Kidney (tissue), 13 donors: ENCODE measurements at regions not wholly inside any gene's neighbourhood (a gene's known extent, or its start where the extent isn't known, plus 50 kb on each side); places are given as distances from the start of the nearest gene placed in this dataset.

ENCODE experiments used
- DNase-seq, 5 donors: peaks; one replicate each; pipeline ENCODE4 v3.0.0-alpha.2; 2013 to 2020
- FAIRE-seq: peaks from 2 replicates; lab custom pipeline; 2012; peaks lifted over from hg19 to GRCh38; lab: Jason Lieb, UNC
- H3K27ac ChIP-seq, 2 donors: one replicate each; pipeline ENCODE4 v1.7.0; 2013; ENCODE audit warnings: low read depth in 2 of 2, low read length in 2 of 2, inconsistent platforms in 1 of 2
- H3K27me3 ChIP-seq: one replicate; pipeline ENCODE4 v1.7.1; 2013; ENCODE audit warnings: low read length, inconsistent platforms; ENCODE audit not compliant: control insufficient read depth, insufficient read depth
- H3K36me3 ChIP-seq, 3 donors: one replicate each; pipeline versions ENCODE4 v1.7.0 to v1.7.1; 2013; ENCODE audit warnings: low read length in 3 of 3, control low read depth in 1 of 3, inconsistent platforms in 1 of 3; ENCODE audit not compliant: insufficient read depth in 3 of 3, control insufficient read depth in 2 of 3
- H3K4me1 ChIP-seq, 3 donors: one replicate each; pipeline versions ENCODE4 v1.7.0 to v1.7.1; 2013; ENCODE audit warnings: low read length in 3 of 3, inconsistent platforms in 1 of 3, low read depth in 1 of 3; ENCODE audit not compliant: control insufficient read depth in 2 of 3, insufficient read depth in 2 of 3
- H3K4me3 ChIP-seq, 3 donors: one replicate each; pipeline versions ENCODE4 v1.7.0 to v1.8.1; 2013; ENCODE audit warnings: low read length in 3 of 3, control low read depth in 1 of 3, inconsistent platforms in 1 of 3
- H3K9ac ChIP-seq, 3 donors: one replicate each; pipeline versions ENCODE4 v1.7.0 to v1.7.1; 2013; ENCODE audit warnings: low read length in 3 of 3, control low read depth in 1 of 3, inconsistent platforms in 1 of 3
- H3K9me3 ChIP-seq, 3 donors: one replicate each; pipeline versions ENCODE4 v1.7.0 to v1.7.1; 2013; ENCODE audit warnings: low read length in 3 of 3, control low read depth in 1 of 3, inconsistent platforms in 1 of 3; ENCODE audit not compliant: control insufficient read depth in 2 of 3, insufficient read depth in 1 of 3
- CTCF ChIP-seq: IDR thresholded peaks from 3 replicates; pipeline ENCODE4 v1.5.1; 2012; ENCODE audit warnings: mild to moderate bottlenecking, moderate library complexity, borderline replicate concordance; ENCODE audit not compliant: insufficient read depth; ENCODE audit errors: extremely low read depth
- intact Hi-C: fragments of 100-400 bp; cut with DNase I; formaldehyde crosslinking; loops from one replicate; pipeline ENCODE4 v1.11.1; 2022
- donor health status: control.
- donor health status: control.
- donor health status: control.
- donor health status: control.
- donor health status: control.
- donor health status: DM: yes; HTN: yes; CAD: no.
- donor health status: Normal renal cell carcinoma (clear cell type).

- H3K4me3 ChIP-seq, result no peak overlapping the region
- H3K36me3 ChIP-seq, result no peaks in the 10 kb centered on the region
- no peak overlapping the region for H3K27ac ChIP-seq
- no peak overlapping the region for H3K9ac ChIP-seq
- DNase-seq, result peak in 1 of 5 donors; percentile 4
- TF ChIP-seq CTCF, result no peak
- intact Hi-C loops, result no loop called here
- H3K9me3 ChIP-seq, result no peaks in the 10 kb centered on the region
- no peaks in the 10 kb centered on the region for H3K4me1 ChIP-seq
- no peaks in the 10 kb centered on the region for H3K27me3 ChIP-seq
- no peak for FAIRE-seq
Measured at GRCh38 chr4:66266035-66266434, 595.7 kb upstream of the EPHA5 start.

GRCh38 chr4:66252291-66252690 is 582.0 kb upstream of the EPHA5 start:
- H3K27me3 ChIP-seq, result no peaks in the 10 kb centered on the region
- no peaks in the 10 kb centered on the region for H3K4me1 ChIP-seq
- no peak overlapping the region for H3K27ac ChIP-seq
- peaks cover 0 to 2% (median 0%) of the 10 kb centered on the region in 3 donors for H3K9me3 ChIP-seq
- H3K9ac ChIP-seq, result no peak overlapping the region
- no peak for DNase-seq
- FAIRE-seq, result no peak
- intact Hi-C loops, result no loop called here
- no peaks in the 10 kb centered on the region for H3K36me3 ChIP-seq
- no peak overlapping the region for H3K4me3 ChIP-seq
- TF ChIP-seq CTCF, result no peak

- H3K9ac ChIP-seq, result no peak overlapping the region
- no peaks in the 10 kb centered on the region for H3K27me3 ChIP-seq
- FAIRE-seq (no peak), DNase-seq (no peak)
- H3K9me3 ChIP-seq, result peaks cover 0 to 2% (median 0%) of the 10 kb centered on the region in 3 donors
- H3K4me3 ChIP-seq, result no peak overlapping the region
- H3K27ac ChIP-seq, result no peak overlapping the region
- TF ChIP-seq CTCF, result no peak
- intact Hi-C loops, result no loop called here
- H3K36me3 ChIP-seq, result no peaks in the 10 kb centered on the region
- H3K4me1 ChIP-seq, result no peaks in the 10 kb centered on the region
Measured at GRCh38 chr4:66246643-66247042, 576.4 kb upstream of the EPHA5 start.

GRCh38 chr4:66235876-66236275 is 565.6 kb upstream of the EPHA5 start:
- H3K9ac ChIP-seq, result no peak overlapping the region
- no peaks in the 10 kb centered on the region for H3K4me1 ChIP-seq
- H3K36me3 ChIP-seq, result no peaks in the 10 kb centered on the region
- intact Hi-C loops, result no loop called here
- H3K27ac ChIP-seq, result no peak overlapping the region
- H3K27me3 ChIP-seq, result no peaks in the 10 kb centered on the region
- TF ChIP-seq CTCF, result no peak
- FAIRE-seq (no peak), DNase-seq (no peak)
- no peak overlapping the region for H3K4me3 ChIP-seq
- H3K9me3 ChIP-seq, result no peaks in the 10 kb centered on the region
